ENCODE measurements at regions not wholly inside any gene's neighbourhood (a gene's known extent, or its start where the extent isn't known, plus 50 kb on each side); places are given as distances from the start of the nearest gene placed in this dataset.

DNA sequence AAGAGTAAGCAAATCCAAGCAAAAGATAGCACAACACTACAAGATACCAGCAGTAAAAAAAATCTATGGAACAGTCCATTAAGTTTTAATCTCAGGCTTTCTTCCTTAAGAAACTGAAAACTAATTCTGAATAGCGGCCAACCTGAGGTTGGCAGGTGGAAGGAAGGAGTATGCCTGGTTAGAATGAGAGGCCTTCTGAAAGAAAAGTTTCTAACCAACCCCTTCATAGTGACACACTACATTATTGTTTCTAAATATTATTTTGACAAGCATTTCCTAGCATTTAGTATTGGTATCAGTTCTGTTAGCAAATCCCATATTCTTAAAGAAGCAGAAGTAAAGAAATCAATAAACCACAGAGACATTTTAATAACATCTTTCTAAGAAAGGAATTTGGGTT is 205.7 kb upstream of the PTBP2 start:
- WGBS, 2 donors (ENCODE audit: low coverage in 1 of 2) = 78 to 100% methylated on average over 1 of the region's 1 CpG
- H3K4me1 ChIP-seq = peaks cover 0 to 5% (median 0%) of the 10 kb centered on the region in 4 donors
- H3K9me3 ChIP-seq = no peaks in the 10 kb centered on the region
- no peak overlapping the region for H3K4me3 ChIP-seq
- no peak for DNase-seq
- in situ Hi-C loops (cut with MboI; ENCODE audit: low pct_ligation_motif_present in 1 of 4, low pct_unique_long_range_greater_than_20kb in 1 of 4, low sequenced_read_pairs in 3 of 4) = no loop called here
- TF ChIP-seq EP300 (IDR thresholded peaks at IDR 0.05; ENCODE audit: low read depth) (no peak), POLR2AphosphoS5 (IDR thresholded peaks at IDR 0.05) (no peak), POLR2A (IDR thresholded peaks at IDR 0.05) (no peak)
- TF ChIP-seq, protein P1, sequence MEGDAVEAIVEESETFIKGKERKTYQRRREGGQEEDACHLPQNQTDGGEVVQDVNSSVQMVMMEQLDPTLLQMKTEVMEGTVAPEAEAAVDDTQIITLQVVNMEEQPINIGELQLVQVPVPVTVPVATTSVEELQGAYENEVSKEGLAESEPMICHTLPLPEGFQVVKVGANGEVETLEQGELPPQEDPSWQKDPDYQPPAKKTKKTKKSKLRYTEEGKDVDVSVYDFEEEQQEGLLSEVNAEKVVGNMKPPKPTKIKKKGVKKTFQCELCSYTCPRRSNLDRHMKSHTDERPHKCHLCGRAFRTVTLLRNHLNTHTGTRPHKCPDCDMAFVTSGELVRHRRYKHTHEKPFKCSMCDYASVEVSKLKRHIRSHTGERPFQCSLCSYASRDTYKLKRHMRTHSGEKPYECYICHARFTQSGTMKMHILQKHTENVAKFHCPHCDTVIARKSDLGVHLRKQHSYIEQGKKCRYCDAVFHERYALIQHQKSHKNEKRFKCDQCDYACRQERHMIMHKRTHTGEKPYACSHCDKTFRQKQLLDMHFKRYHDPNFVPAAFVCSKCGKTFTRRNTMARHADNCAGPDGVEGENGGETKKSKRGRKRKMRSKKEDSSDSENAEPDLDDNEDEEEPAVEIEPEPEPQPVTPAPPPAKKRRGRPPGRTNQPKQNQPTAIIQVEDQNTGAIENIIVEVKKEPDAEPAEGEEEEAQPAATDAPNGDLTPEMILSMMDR (IDR thresholded peaks at IDR 0.05) = no peak
- H3K27ac ChIP-seq = no peak overlapping the region
- no peaks in the 10 kb centered on the region for H3K27me3 ChIP-seq
- no peaks in the 10 kb centered on the region for H3K36me3 ChIP-seq
- intact Hi-C loops (cut with DNase I; ENCODE audit: low total_unique reads) = no loop called here

DNA sequence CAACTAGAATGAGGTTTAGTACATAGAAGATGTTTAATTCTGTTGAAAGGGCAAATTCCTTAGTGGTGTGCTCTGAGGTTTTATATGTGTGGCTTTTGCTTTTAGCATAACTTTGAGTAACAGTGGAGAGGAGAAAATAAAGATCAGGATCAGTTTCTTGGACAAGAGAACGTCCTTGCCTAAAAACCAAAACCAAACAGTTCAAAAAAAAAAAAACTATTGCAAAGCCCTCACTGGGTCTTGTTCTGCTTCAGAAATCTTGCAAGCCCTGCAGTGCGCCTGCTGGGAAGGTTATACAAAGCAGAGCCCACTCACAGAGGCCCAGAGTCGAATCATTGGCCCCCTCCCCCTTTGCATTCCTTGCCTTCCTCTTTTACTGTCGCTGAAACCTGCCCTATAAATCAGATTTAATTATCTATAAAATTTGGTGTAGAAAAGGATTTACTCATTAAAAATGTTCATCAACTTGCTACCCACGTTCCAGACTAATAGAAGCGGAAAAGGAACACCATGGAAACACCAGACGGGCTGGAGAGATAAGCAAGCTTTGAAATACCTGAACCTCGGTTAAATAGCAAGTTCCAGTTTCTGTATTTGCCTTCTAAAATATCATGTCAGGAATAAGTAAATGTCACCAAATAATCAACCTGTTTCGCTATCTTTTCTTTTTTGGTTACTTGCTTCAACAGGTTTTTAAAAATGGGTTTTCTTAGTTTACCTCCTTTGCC is 201.6 kb upstream of the PTBP2 start:
- WGBS, 2 donors (ENCODE audit: low coverage in 1 of 2) = 40 to 45% methylated on average over 6 to 9 of the region's 9 CpGs
- no peak for DNase-seq
- Histone ChIP-seq H3K36me3 (no peaks in the 10 kb centered on the region), H3K27me3 (no peaks in the 10 kb centered on the region), H3K4me1 (peaks cover 0 to 3% (median 0%) of the 10 kb centered on the region in 4 donors), H3K27ac (peak overlapping the region; percentile 51 to 76 (median 64)), H3K9me3 (no peaks in the 10 kb centered on the region), H3K4me3 (no peak overlapping the region)
- TF ChIP-seq, protein P1 (IDR thresholded peaks at IDR 0.05) = no peak
- intact Hi-C loops (cut with DNase I; ENCODE audit: low total_unique reads) = no loop called here
- in situ Hi-C loops (cut with MboI; ENCODE audit: low pct_ligation_motif_present in 1 of 4, low pct_unique_long_range_greater_than_20kb in 1 of 4, low sequenced_read_pairs in 3 of 4) = no loop called here

DNA sequence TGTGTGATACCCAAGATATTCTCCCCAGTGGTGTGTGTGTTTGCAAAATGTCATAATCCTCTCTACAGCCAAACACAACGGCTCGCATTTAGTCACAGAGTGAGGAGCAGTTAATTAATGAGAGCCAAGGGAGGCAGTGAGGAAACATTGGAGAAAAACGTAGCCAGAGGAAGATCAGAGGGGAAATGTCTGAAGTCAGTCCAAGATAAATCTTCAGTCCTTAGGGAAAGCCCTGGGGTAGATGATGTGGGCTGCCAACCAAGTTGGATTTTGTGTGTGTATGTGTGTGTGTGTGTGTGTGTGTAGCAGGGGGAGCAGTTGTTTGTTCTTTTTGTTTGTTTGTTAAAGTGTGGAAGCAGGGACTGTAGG is 201.0 kb upstream of the PTBP2 start:
- Histone ChIP-seq H3K27me3 (no peaks in the 10 kb centered on the region), H3K4me1 (peaks cover 0 to 3% (median 0%) of the 10 kb centered on the region in 4 donors), H3K36me3 (no peaks in the 10 kb centered on the region), H3K4me3 (no peak overlapping the region), H3K27ac (peak overlapping the region; percentile 40 to 76 (median 62)), H3K9me3 (no peaks in the 10 kb centered on the region)
- intact Hi-C loops (cut with DNase I; ENCODE audit: low total_unique reads) (no loop called here), in situ Hi-C loops (cut with MboI; ENCODE audit: low pct_ligation_motif_present in 1 of 4, low pct_unique_long_range_greater_than_20kb in 1 of 4, low sequenced_read_pairs in 3 of 4) (no loop called here)
- DNase-seq = no peak
- TF ChIP-seq POLR2A (IDR thresholded peaks at IDR 0.05) (no peak), POLR2AphosphoS5 (IDR thresholded peaks at IDR 0.05) (peak in 1 of 3 donors; percentile 25)
- WGBS, 2 donors (ENCODE audit: low coverage in 1 of 2) = 10 to 43% methylated on average over 3 of the region's 3 CpGs

DNA sequence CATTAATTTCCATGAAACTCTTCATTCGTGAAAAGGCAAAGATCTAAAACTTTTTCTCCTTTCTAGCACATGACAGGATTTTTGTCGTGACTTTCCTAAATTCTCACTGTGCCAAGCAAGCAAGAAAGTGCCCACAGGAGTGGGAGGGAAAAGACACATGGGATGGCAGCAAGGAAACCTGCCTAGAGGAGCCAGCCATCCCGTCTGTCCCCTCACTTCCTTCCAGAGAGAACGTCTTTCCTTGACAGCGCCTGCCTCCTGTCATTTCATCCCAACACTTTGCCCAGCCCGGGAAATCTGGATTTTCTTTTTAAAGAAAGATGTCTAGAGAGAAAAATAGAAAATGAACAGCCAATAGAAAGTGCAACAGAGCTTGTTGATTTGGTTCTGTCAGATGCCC is 200.6 kb upstream of the PTBP2 start:
- Histone ChIP-seq H3K9me3 (no peaks in the 10 kb centered on the region), H3K36me3 (no peaks in the 10 kb centered on the region), H3K27ac (peak overlapping the region; percentile 40 to 76 (median 62)), H3K4me1 (peaks cover 0 to 3% (median 0%) of the 10 kb centered on the region in 4 donors), H3K4me3 (no peak overlapping the region), H3K27me3 (no peaks in the 10 kb centered on the region)
- intact Hi-C loops (cut with DNase I; ENCODE audit: low total_unique reads) (no loop called here), in situ Hi-C loops (cut with MboI; ENCODE audit: low pct_ligation_motif_present in 1 of 4, low pct_unique_long_range_greater_than_20kb in 1 of 4, low sequenced_read_pairs in 3 of 4) (no loop called here)
- DNase-seq = no peak
- TF ChIP-seq, protein P1 (IDR thresholded peaks at IDR 0.05) = no peak
- no peak for TF ChIP-seq EP300 (IDR thresholded peaks at IDR 0.05; ENCODE audit: low read depth)
- WGBS, 2 donors (ENCODE audit: low coverage in 1 of 2) = 54 to 89% methylated on average over 2 to 6 of the region's 6 CpGs
